CD14-positive monocyte (primary cell): ENCODE measurements at regions not wholly inside any gene's neighbourhood (a gene's known extent, or its start where the extent isn't known, plus 50 kb on each side); places are given as distances from the start of the nearest gene placed in this dataset.

Source experiments
- DNase-seq, 3 donors: peaks; one replicate each; pipeline ENCODE4 v3.0.0-alpha.2; 2011 to 2022
- H2AFZ ChIP-seq: 2 replicates; pipeline ENCODE4 v1.6.0; 2012; ENCODE audit warnings: mild to moderate bottlenecking, low read depth, low read length, inconsistent platforms; ENCODE audit not compliant: insufficient read depth, poor library complexity, severe bottlenecking
- H3K27ac ChIP-seq, 2 donors: 1 replicate in 1 of 2; 2 replicates in 1 of 2; pipeline ENCODE4 v1.5.1; 2012 to 2013; ENCODE audit warnings: low read length in 2 of 2, control low read depth in 1 of 2, inconsistent platforms in 1 of 2, low read depth in 1 of 2, mild to moderate bottlenecking in 1 of 2
- H3K27me3 ChIP-seq, 2 donors: one replicate each; pipeline versions ENCODE4 v1.6.0 to v1.6.1; 2011 to 2013; ENCODE audit warnings: low read length in 2 of 2; ENCODE audit not compliant: control insufficient read depth in 2 of 2, insufficient read depth in 2 of 2
- H3K36me3 ChIP-seq, 2 donors: replicated peaks in 1 of 2; 1 replicate in 1 of 2; 2 replicates in 1 of 2; pipeline versions ENCODE4 v1.5.1 to v1.6.1; 2012 to 2013; ENCODE audit warnings: low read length in 2 of 2, control low read depth in 1 of 2, inconsistent platforms in 1 of 2, mild to moderate bottlenecking in 1 of 2; ENCODE audit not compliant: insufficient read depth in 2 of 2, control insufficient read depth in 1 of 2
- H3K4me1 ChIP-seq, 2 donors: 1 replicate in 1 of 2; 2 replicates in 1 of 2; pipeline versions ENCODE4 v1.5.1 to v1.6.1; 2012 to 2013; ENCODE audit warnings: low read length in 2 of 2, control low read depth in 1 of 2, inconsistent platforms in 1 of 2, mild to moderate bottlenecking in 1 of 2, moderate library complexity in 1 of 2; ENCODE audit not compliant: insufficient read depth in 2 of 2, control insufficient read depth in 1 of 2
- H3K4me2 ChIP-seq: replicated peaks from 2 replicates; pipeline ENCODE3; 2012; ENCODE audit warnings: low read length, moderate library complexity, mild to moderate bottlenecking; ENCODE audit not compliant: poor library complexity, severe bottlenecking; ENCODE audit errors: extremely low read depth
- H3K4me3 ChIP-seq, 3 experiments: fragments of 200-600 bp in 1 of 3; sonication (generic) in 1 of 3; replicated peaks in 1 of 3; 1 replicate in 2 of 3; 2 replicates in 1 of 3; pipeline ENCODE4 v1.5.1; 2011 to 2013; ENCODE audit warnings: low read length in 3 of 3, mild to moderate bottlenecking in 3 of 3, control low read depth in 2 of 3, low read depth in 2 of 3, inconsistent platforms in 1 of 3, moderate library complexity in 1 of 3
- H3K79me2 ChIP-seq: 2 replicates; pipeline ENCODE4 v1.6.0; 2012; ENCODE audit warnings: mild to moderate bottlenecking, control low read depth, inconsistent platforms, low read length, moderate library complexity; ENCODE audit not compliant: insufficient read depth
- H3K9ac ChIP-seq: 2 replicates; pipeline ENCODE4 v1.6.0; 2017; ENCODE audit warnings: low read length, mild to moderate bottlenecking; ENCODE audit not compliant: insufficient read depth, poor library complexity, severe bottlenecking
- H3K9me3 ChIP-seq, 2 donors: replicated peaks in 1 of 2; 1 replicate in 1 of 2; 2 replicates in 1 of 2; pipeline versions ENCODE4 v1.5.1 to v1.6.1; 2012 to 2013; ENCODE audit warnings: low read length in 2 of 2, control low read depth in 1 of 2; ENCODE audit not compliant: control insufficient read depth in 1 of 2, insufficient read depth in 1 of 2
- H4K20me1 ChIP-seq: 2 replicates; pipeline ENCODE4 v1.6.0; 2012; ENCODE audit warnings: mild to moderate bottlenecking, low read length, control low read depth, moderate library complexity; ENCODE audit not compliant: insufficient read depth
- H3K27ac Mint-ChIP-seq, 7 donors: one replicate each; pipeline ENCODE4 v1.8.0; 2020; ENCODE audit warnings: mild to moderate bottlenecking in 7 of 7, mixed read lengths in 7 of 7, moderate library complexity in 6 of 7, inconsistent platforms in 2 of 7
- H3K27me3 Mint-ChIP-seq, 3 donors: one replicate each; pipeline ENCODE4 v1.8.0; 2021 to 2022; ENCODE audit warnings: low read depth in 3 of 3, mild to moderate bottlenecking in 3 of 3, mixed read lengths in 3 of 3, moderate library complexity in 3 of 3, inconsistent platforms in 1 of 3
- H3K36me3 Mint-ChIP-seq, 2 donors: one replicate each; pipeline ENCODE4 v1.8.0; 2020; ENCODE audit warnings: mixed read lengths in 2 of 2, inconsistent platforms in 1 of 2, mild to moderate bottlenecking in 1 of 2
- H3K4me1 Mint-ChIP-seq: one replicate; pipeline ENCODE4 v1.8.0; 2020; ENCODE audit warnings: mild to moderate bottlenecking, mixed read lengths
- H3K4me3 Mint-ChIP-seq, 2 donors: one replicate each; pipeline ENCODE4 v1.8.0; 2020; ENCODE audit warnings: mild to moderate bottlenecking in 2 of 2, mixed read lengths in 2 of 2, moderate library complexity in 1 of 2
- H3K9me3 Mint-ChIP-seq, 7 donors: one replicate each; pipeline ENCODE4 v1.8.0; 2020 to 2022; ENCODE audit warnings: mixed read lengths in 7 of 7, mild to moderate bottlenecking in 6 of 7, moderate library complexity in 6 of 7, inconsistent platforms in 2 of 7
- WGBS: methylation state at CpG from one replicate; pipeline ENCODE4 v1.1.5; 2013; ENCODE audit warnings: missing lambda C conversion rate; ENCODE audit not compliant: insufficient coverage; 5-methylcytosine and 5-hydroxymethylcytosine counted together
- intact Hi-C, 2 donors: fragments of 100-400 bp; cut with micrococcal nuclease; formaldehyde crosslinking; loops; one replicate each; pipeline versions ENCODE4 v1.15.0 to v1.15.1; 2023
- TF ChIP-seq, protein P1 (sequence below): fragments of 200-600 bp; IDR thresholded peaks from one replicate; pipeline ENCODE4 v1.8.0; 2022; ENCODE audit warnings: antibody characterized with exemption, mild to moderate bottlenecking

GRCh38 chr10:8950978-8951377, 896.5 kb downstream of the GATA3 start:
- Mint-ChIP-seq H3K4me1 (no peaks in the 10 kb centered on the region), H3K9me3 (peaks cover 0 to 13% (median 4%) of the 10 kb centered on the region in 7 donors), H3K27ac (no peak overlapping the region), H3K36me3 (no peaks in the 10 kb centered on the region), H3K4me3 (no peak overlapping the region), H3K27me3 (no peaks in the 10 kb centered on the region)
- Histone ChIP-seq H3K27ac (no peak overlapping the region), H3K9ac (no peak overlapping the region), H3K4me3 (no peak overlapping the region), H3K36me3 (no peaks in the 10 kb centered on the region), H3K27me3 (no peaks in the 10 kb centered on the region), H3K4me2 (no peak overlapping the region), H4K20me1 (no peaks in the 10 kb centered on the region), H2AFZ (no peak overlapping the region), H3K79me2 (no peaks in the 10 kb centered on the region), H3K4me1 (no peaks in the 10 kb centered on the region), H3K9me3 (no peaks in the 10 kb centered on the region)
- intact Hi-C loops, result no loop called here
- no peak for DNase-seq
- TF ChIP-seq, protein P1, sequence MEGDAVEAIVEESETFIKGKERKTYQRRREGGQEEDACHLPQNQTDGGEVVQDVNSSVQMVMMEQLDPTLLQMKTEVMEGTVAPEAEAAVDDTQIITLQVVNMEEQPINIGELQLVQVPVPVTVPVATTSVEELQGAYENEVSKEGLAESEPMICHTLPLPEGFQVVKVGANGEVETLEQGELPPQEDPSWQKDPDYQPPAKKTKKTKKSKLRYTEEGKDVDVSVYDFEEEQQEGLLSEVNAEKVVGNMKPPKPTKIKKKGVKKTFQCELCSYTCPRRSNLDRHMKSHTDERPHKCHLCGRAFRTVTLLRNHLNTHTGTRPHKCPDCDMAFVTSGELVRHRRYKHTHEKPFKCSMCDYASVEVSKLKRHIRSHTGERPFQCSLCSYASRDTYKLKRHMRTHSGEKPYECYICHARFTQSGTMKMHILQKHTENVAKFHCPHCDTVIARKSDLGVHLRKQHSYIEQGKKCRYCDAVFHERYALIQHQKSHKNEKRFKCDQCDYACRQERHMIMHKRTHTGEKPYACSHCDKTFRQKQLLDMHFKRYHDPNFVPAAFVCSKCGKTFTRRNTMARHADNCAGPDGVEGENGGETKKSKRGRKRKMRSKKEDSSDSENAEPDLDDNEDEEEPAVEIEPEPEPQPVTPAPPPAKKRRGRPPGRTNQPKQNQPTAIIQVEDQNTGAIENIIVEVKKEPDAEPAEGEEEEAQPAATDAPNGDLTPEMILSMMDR, result no peak
- no CpG with 5 or more reads among the region's 2 CpGs for WGBS

DNA sequence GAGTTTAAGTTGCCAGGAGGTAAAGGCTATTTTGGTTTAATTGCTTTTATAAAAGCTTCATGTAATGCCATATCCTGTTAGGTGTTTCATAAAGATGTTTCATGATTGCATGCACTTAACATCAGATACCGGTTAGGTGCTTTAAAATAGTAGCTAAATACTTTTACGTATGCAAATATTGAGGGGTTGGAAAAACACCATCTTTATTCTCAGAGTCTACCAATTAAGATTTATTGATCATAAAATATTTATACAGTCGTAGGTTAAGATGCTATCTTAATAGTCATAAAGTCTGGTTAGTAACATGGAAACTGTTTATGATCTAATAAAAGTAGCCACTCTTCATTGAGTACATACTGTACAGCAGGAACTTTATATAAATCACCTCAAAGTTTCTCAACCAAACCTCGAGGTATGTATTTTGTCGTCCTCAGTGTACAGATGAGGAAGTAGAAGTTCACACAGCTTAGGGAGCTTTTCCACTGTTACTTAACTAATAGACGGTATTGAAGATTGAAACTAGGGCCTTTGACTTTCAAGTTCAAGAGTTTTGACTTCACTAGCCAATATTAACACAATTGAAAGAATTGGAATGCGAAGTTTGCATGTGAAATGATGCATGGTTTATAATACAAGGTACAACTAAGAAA, 897.1 kb downstream of the GATA3 start:
- no peaks in the 10 kb centered on the region for H3K79me2 ChIP-seq
- H3K9me3 Mint-ChIP-seq, result peaks cover 0 to 10% (median 3%) of the 10 kb centered on the region in 7 donors

More for the DNA sequence above, 897.1 kb downstream of the GATA3 start:
- H3K4me1 Mint-ChIP-seq, result no peaks in the 10 kb centered on the region
- WGBS, result no CpG with 5 or more reads among the region's 7 CpGs
- no peak for DNase-seq
- Histone ChIP-seq H3K9ac (no peak overlapping the region), H3K4me1 (no peaks in the 10 kb centered on the region), H3K4me2 (no peak overlapping the region), H3K27ac (no peak overlapping the region), H3K9me3 (no peaks in the 10 kb centered on the region), H4K20me1 (no peaks in the 10 kb centered on the region), H3K27me3 (no peaks in the 10 kb centered on the region), H2AFZ (no peak overlapping the region), H3K36me3 (no peaks in the 10 kb centered on the region), H3K4me3 (no peak overlapping the region)
- intact Hi-C loops, result no loop called here
- no peak overlapping the region for H3K4me3 Mint-ChIP-seq
- H3K27ac Mint-ChIP-seq, result no peak overlapping the region
- H3K27me3 Mint-ChIP-seq, result no peaks in the 10 kb centered on the region
- no peaks in the 10 kb centered on the region for H3K36me3 Mint-ChIP-seq
- TF ChIP-seq, protein P1, result no peak
